Mesothelial cell of epicardium (in vitro differentiated cells): ENCODE measurements at regions not wholly inside any gene's neighbourhood (a gene's known extent, or its start where the extent isn't known, plus 50 kb on each side); places are given as distances from the start of the nearest gene placed in this dataset.

ENCODE experiments used
- DNase-seq, 2 experiments: peaks; one replicate each; pipeline ENCODE4 v3.0.0; 2021; ENCODE audit warnings: low spot score in 2 of 2; ENCODE audit not compliant: unreplicated experiment in 2 of 2
- H3K27ac Mint-ChIP-seq: 2 replicates; pipeline ENCODE4 v1.8.0; 2021; ENCODE audit warnings: mixed read lengths
- H3K27me3 Mint-ChIP-seq: 2 replicates; pipeline ENCODE4 v1.8.0; 2021; ENCODE audit warnings: low read depth, mixed read lengths
- H3K36me3 Mint-ChIP-seq: 2 replicates; pipeline ENCODE4 v1.8.0; 2021; ENCODE audit warnings: mixed read lengths
- H3K4me1 Mint-ChIP-seq: 2 replicates; pipeline ENCODE4 v1.8.0; 2021; ENCODE audit warnings: mixed read lengths
- H3K4me3 Mint-ChIP-seq: 2 replicates; pipeline ENCODE4 v1.8.0; 2021; ENCODE audit warnings: mild to moderate bottlenecking, moderate library complexity, mixed read lengths
- H3K9me3 Mint-ChIP-seq: 2 replicates; pipeline ENCODE4 v1.8.0; 2021; ENCODE audit warnings: mixed read lengths
- CTCF ChIP-seq: fragments of 200-600 bp; sonication (generic); IDR thresholded peaks from one replicate; pipeline ENCODE4 v1.5.0; 2021; ENCODE audit warnings: antibody characterized with exemption; ENCODE audit not compliant: unreplicated experiment

DNA sequence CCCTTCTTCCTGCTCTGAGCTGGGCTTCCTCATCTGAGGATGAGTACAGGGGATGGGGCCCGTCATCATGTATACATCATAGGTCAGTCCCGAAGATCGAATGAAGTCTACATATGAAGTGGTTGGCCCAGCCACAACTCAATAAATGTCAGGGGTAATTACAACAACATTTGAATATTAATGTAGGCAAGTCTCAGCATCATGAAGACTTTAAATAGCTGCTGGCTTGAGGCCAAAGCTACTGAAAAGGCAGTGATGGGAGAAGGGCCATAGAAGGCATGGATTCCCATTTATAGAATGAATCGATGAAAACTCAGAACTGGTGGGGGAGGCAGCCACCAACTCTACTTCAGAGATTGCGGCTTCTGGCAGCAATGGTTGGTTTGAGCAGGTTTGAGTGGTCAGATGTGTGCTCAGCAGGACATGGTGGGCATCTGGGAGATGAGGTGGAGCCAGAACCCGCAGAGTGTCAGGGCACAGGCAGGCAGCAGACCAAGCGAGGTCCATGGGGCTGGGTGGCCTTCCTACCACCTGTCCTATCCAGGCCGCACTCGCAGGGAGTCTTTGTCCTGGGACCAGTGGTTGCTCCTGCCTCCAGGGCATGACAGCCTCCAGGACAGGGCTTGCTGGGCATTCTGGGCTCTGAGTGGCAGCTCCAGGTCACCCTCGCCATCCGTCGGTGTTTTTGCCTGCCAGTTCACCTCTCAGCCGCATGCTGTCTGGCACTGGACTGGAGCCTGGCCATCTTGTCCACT is 919.1 kb downstream of the TBC1D22A start:
- Mint-ChIP-seq H3K27ac (no peak overlapping the region), H3K4me3 (no peak overlapping the region), H3K36me3 (no peaks in the 10 kb centered on the region), H3K9me3 (peaks cover 53% of the 10 kb centered on the region), H3K4me1 (no peaks in the 10 kb centered on the region), H3K27me3 (no peaks in the 10 kb centered on the region)
- TF ChIP-seq CTCF, result no peak
- no peak for DNase-seq

DNA sequence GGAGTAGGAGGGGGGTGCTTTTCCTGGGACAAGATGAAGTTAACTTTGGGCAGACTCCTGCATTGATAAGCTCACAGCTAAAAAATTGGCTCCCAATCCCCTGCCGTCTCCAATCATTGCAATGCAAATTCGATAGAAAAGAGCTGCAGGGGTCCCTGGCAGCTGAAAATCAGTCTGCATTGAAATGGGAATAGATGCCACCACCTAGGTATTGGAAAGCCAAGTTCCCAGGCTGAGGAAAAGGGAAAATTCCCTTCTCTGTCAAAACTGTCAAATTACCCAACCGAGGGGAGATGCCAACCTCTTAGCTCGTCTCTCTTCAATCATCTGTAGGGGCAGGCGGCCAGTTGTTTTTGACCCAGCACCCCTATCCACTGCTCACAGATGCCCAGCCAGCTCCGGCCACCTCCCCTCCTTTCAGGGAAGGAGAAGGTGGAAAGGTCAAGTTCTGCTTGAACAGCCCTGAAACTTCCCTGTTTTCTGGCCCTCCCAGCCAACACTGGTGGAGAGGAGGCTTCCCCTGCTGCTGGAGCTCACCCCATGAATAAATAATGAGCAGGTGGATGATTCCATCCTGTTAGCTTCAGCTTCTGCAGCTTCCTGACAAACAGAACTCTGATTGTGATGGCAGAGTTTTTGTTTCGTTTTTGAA is 916.3 kb downstream of the TBC1D22A start:
- Mint-ChIP-seq H3K4me1 (no peaks in the 10 kb centered on the region), H3K27me3 (no peaks in the 10 kb centered on the region), H3K36me3 (no peaks in the 10 kb centered on the region), H3K27ac (no peak overlapping the region), H3K4me3 (no peak overlapping the region), H3K9me3 (peaks cover 38% of the 10 kb centered on the region)
- DNase-seq, result no peak
- TF ChIP-seq CTCF, result no peak

- Mint-ChIP-seq H3K27ac (no peak overlapping the region), H3K27me3 (no peaks in the 10 kb centered on the region), H3K4me3 (no peak overlapping the region), H3K9me3 (peaks cover 32% of the 10 kb centered on the region), H3K4me1 (no peaks in the 10 kb centered on the region), H3K36me3 (no peaks in the 10 kb centered on the region)
- DNase-seq, result no peak
- no peak for TF ChIP-seq CTCF
These were observed 915.6 kb downstream of the TBC1D22A start for GRCh38 chr22:47678048-47678447.

DNA sequence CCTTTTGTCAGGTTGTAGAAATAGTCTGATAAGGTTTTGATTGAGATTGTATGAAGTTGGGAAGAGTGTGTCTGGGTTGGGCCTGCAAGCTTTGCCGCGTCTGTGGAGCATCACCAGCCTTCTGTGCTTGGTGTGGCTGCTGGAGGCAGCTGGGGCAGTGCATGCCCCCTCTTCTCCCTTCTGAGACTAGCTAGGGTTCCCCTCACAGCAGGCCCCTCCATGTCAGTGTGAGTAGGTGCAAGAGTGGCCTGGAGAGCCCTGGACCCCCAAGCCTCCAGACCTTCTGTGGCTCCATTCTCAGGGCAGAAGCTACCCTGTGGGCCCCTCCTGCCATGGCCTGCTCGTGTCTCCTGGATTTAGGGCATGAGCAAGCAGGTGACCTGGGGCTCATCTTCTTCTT is 914.2 kb downstream of the TBC1D22A start:
- peaks cover 33% of the 10 kb centered on the region for H3K9me3 Mint-ChIP-seq
- no peak overlapping the region for H3K4me3 Mint-ChIP-seq
- H3K27me3 Mint-ChIP-seq, result no peaks in the 10 kb centered on the region
- DNase-seq, result no peak
- no peaks in the 10 kb centered on the region for H3K36me3 Mint-ChIP-seq
- no peak overlapping the region for H3K27ac Mint-ChIP-seq
- no peaks in the 10 kb centered on the region for H3K4me1 Mint-ChIP-seq
- TF ChIP-seq CTCF, result no peak

- H3K4me1 Mint-ChIP-seq, result no peaks in the 10 kb centered on the region
- no peak for DNase-seq
- no peaks in the 10 kb centered on the region for H3K27me3 Mint-ChIP-seq
- no peak overlapping the region for H3K27ac Mint-ChIP-seq
- H3K36me3 Mint-ChIP-seq, result no peaks in the 10 kb centered on the region
- no peak overlapping the region for H3K4me3 Mint-ChIP-seq
- H3K9me3 Mint-ChIP-seq, result peaks cover 24% of the 10 kb centered on the region
- TF ChIP-seq CTCF, result no peak
These were observed 912.1 kb downstream of the TBC1D22A start for GRCh38 chr22:47674600-47674999.
